ENCODE measurements at regions not wholly inside any gene's neighbourhood (a gene's known extent, or its start where the extent isn't known, plus 50 kb on each side); places are given as distances from the start of the nearest gene placed in this dataset.

- H4K91ac ChIP-seq (ENCODE audit: insufficient read length, low read depth, low read length) = no peak overlapping the region
- H4K20me1 ChIP-seq (ENCODE audit: control insufficient read depth, insufficient read depth, insufficient read length) = no peaks in the 10 kb centered on the region
- H2BK12ac ChIP-seq (ENCODE audit: insufficient read length, low read depth, low read length) = no peak overlapping the region
- DNase-seq = no peak
- H3K4ac ChIP-seq (ENCODE audit: low read depth, low read length) = no peak overlapping the region
- no peak overlapping the region for H2BK20ac ChIP-seq (ENCODE audit: low read depth, low read length, poor library complexity, severe bottlenecking)
- H3K9ac ChIP-seq (ENCODE audit: extremely low read depth, insufficient read length, low read length) = no peak overlapping the region
- H3K4me2 ChIP-seq (ENCODE audit: insufficient read depth, insufficient read length, low read length) = no peak overlapping the region
- no peak overlapping the region for H3K56ac ChIP-seq (ENCODE audit: insufficient read length, low read depth, low read length)
- no peak overlapping the region for H2BK5ac ChIP-seq (ENCODE audit: insufficient read length, low read length)
- TF ChIP-seq CTCF (conservative IDR thresholded peaks at IDR 0.05) = no peak
- H3K4me1 Mint-ChIP-seq = peaks cover 2 to 11% of the 10 kb centered on the region in 2 experiments; a peak in 2 of 4 replicates
- H3K79me2 ChIP-seq (ENCODE audit: insufficient read depth, low read length) = no peaks in the 10 kb centered on the region
- H2AFZ ChIP-seq (ENCODE audit: low read length) = no peak overlapping the region
- H4K5ac ChIP-seq (ENCODE audit: insufficient read length, low read depth, low read length) = no peak overlapping the region
- H3K23ac ChIP-seq (ENCODE audit: insufficient read length, low read depth, low read length) = no peak overlapping the region
- no peak overlapping the region for H3K18ac ChIP-seq (ENCODE audit: insufficient read length, low read depth, low read length)
- H3K79me1 ChIP-seq (ENCODE audit: insufficient read depth, low read depth, low read length, poor library complexity, severe bottlenecking) = no peaks in the 10 kb centered on the region
- no peak overlapping the region for H3K27ac Mint-ChIP-seq
- H3K27me3 ChIP-seq (ENCODE audit: insufficient read depth, low read length) = no peaks in the 10 kb centered on the region
- H3K36me3 Mint-ChIP-seq (ENCODE audit: insufficient read depth in 1 of 3, low read depth in 3 of 3) = no peaks in the 10 kb centered on the region
- H3K4me3 Mint-ChIP-seq = no peak overlapping the region
- H3K23me2 ChIP-seq (ENCODE audit: insufficient read length, low read depth, low read length, poor library complexity, severe bottlenecking) = no peaks in the 10 kb centered on the region
- no peaks in the 10 kb centered on the region for H3K9me3 Mint-ChIP-seq
- H2BK120ac ChIP-seq (ENCODE audit: low read depth, low read length, poor library complexity, severe bottlenecking) = no peak overlapping the region
- no peaks in the 10 kb centered on the region for H3K4me1 ChIP-seq (ENCODE audit: insufficient read depth, low read length)
- no peak overlapping the region for H3K27ac ChIP-seq (ENCODE audit: insufficient read length, low read depth, low read length)
- H3K9me3 ChIP-seq (ENCODE audit: control insufficient read depth, low read depth, low read length) = no peaks in the 10 kb centered on the region
- H3K14ac ChIP-seq (ENCODE audit: insufficient read depth, low read length) = no peak overlapping the region
- H3K27me3 Mint-ChIP-seq (ENCODE audit: low read depth) = no peaks in the 10 kb centered on the region
- H4K8ac ChIP-seq (replicated peaks; ENCODE audit: insufficient read length, low read depth, low read length) = no peak overlapping the region
- H2BK15ac ChIP-seq (ENCODE audit: low read depth, low read length) = no peak overlapping the region
- H3T11ph ChIP-seq (ENCODE audit: low read length) = no peak overlapping the region
- no peak overlapping the region for H2AK5ac ChIP-seq (ENCODE audit: insufficient read length, low read length)
Observed at GRCh38 chr2:144078106-144078505, 441.8 kb downstream of the ZEB2 start.

Data from H9 (cell line).